MV-4-11 (cell line): ENCODE measurements at regions not wholly inside any gene's neighbourhood (a gene's known extent, or its start where the extent isn't known, plus 50 kb on each side); places are given as distances from the start of the nearest gene placed in this dataset.
A peak's percentile ranks its signal among the peaks of the same experiment; 100 is the strongest.

Experiments used
- DNase-seq: peaks from one replicate; lab custom pipeline; 2025; lab: John Stamatoyannopoulos, UW

- DNase-seq, result peak; percentile 61
Observed at GRCh38 chr6:157756708-157757429, 66.2 kb upstream of the SNX9 start.

- DNase-seq, result peak; percentile 57
Observed at GRCh38 chr6:157757430-157758403, 65.3 kb upstream of the SNX9 start.

- no peak for DNase-seq
Observed at GRCh38 chr6:157758516-157759023, 64.5 kb upstream of the SNX9 start.

- no peak for DNase-seq
Observed at GRCh38 chr6:157759028-157759427, 64.0 kb upstream of the SNX9 start.

GRCh38 chr6:157760137-157760536, 62.9 kb upstream of the SNX9 start:
- no peak for DNase-seq

- no peak for DNase-seq
Observed at GRCh38 chr6:157760589-157761330, 62.3 kb upstream of the SNX9 start.

- peak; percentile 79 for DNase-seq
Observed at GRCh38 chr6:157761331-157761921, 61.6 kb upstream of the SNX9 start.

GRCh38 chr6:157761926-157762325, 61.1 kb upstream of the SNX9 start:
- DNase-seq, result no peak

- DNase-seq, result peak; percentile 20
Observed at GRCh38 chr6:157762636-157763035, 60.4 kb upstream of the SNX9 start.

GRCh38 chr6:157763129-157763903, 59.7 kb upstream of the SNX9 start:
- peak; percentile 12 for DNase-seq

GRCh38 chr6:157763904-157764177, 59.2 kb upstream of the SNX9 start:
- DNase-seq, result no peak

GRCh38 chr6:157764178-157765068, 58.6 kb upstream of the SNX9 start:
- DNase-seq, result peak; percentile 99

GRCh38 chr6:157766901-157767774, 55.9 kb upstream of the SNX9 start:
- no peak for DNase-seq

- no peak for DNase-seq
Observed at GRCh38 chr6:157767775-157768156, 55.3 kb upstream of the SNX9 start.

GRCh38 chr6:157768304-157768703, 54.7 kb upstream of the SNX9 start:
- peak; percentile 83 for DNase-seq

- DNase-seq, result no peak
Observed at GRCh38 chr6:157768863-157769551, 54.0 kb upstream of the SNX9 start.

GRCh38 chr6:157769776-157770426, 53.1 kb upstream of the SNX9 start:
- no peak for DNase-seq

- no peak for DNase-seq
Observed at GRCh38 chr6:157770946-157771345, 52.1 kb upstream of the SNX9 start.
